GM12878 (cell line): ENCODE measurements at regions not wholly inside any gene's neighbourhood (a gene's known extent, or its start where the extent isn't known, plus 50 kb on each side); places are given as distances from the start of the nearest gene placed in this dataset.

Source experiments
- ATAC-seq: fragments of 200-7000 bp; cut with Tn5 transposase; 3 replicates; pipeline ENCODE4 v1.9.1; 2020; ENCODE audit warnings: mild to moderate bottlenecking, moderate library complexity
- BruUV-seq: library from RNA; stranded (reverse); fragments of 400-500 nt; replicated peaks from 2 replicates; lab custom pipeline; 2021; lab: Mats Ljungman, UMichigan
- CTCF ChIA-PET: fragments of 300-600 bp; sonication (Branson Sonifier 250); formaldehyde crosslinking; extraction: SDS; loops from one replicate; lab custom pipeline; 2021; ENCODE audit warnings: inconsistent platforms; lab: Yijun Ruan, JAX
- POLR2A ChIA-PET: fragments of 350-600 bp; formaldehyde crosslinking; extraction: SDS; loops from one replicate; lab custom pipeline; 2021; ENCODE audit warnings: inconsistent platforms; lab: Charles Lee
- RAD21 ChIA-PET: fragments of 300-600 bp; sonication (Branson Sonifier 250); formaldehyde crosslinking; loops from one replicate; lab custom pipeline; 2023; ENCODE audit warnings: antibody characterized with exemption; ENCODE audit not compliant: unreplicated experiment; lab: Charles Lee
- SMC1A ChIA-PET: fragments of 300-600 bp; sonication (Branson Sonifier 250); formaldehyde crosslinking; loops from one replicate; lab custom pipeline; 2023; ENCODE audit not compliant: unreplicated experiment, uncharacterized antibody; lab: Charles Lee
- DNase-seq: peaks from one replicate; pipeline ENCODE4 v3.0.0-alpha.2; 2011; ENCODE audit warnings: low read depth, low spot score
- FAIRE-seq: peaks from 3 replicates; lab custom pipeline; 2011; peaks lifted over from hg19 to GRCh38; lab: Jason Lieb, UNC
- H2AFZ ChIP-seq: 2 replicates; pipeline ENCODE4 v1.6.0; 2011; ENCODE audit warnings: low read depth, low read length, control low read depth; ENCODE audit not compliant: control insufficient read depth
- H3K27ac ChIP-seq: 2 replicates; pipeline ENCODE4 v1.5.1; 2011; ENCODE audit warnings: control low read depth; ENCODE audit not compliant: control insufficient read depth, insufficient read depth
- H3K27me3 ChIP-seq, 2 experiments: replicated peaks in 1 of 2; 2 replicates each; pipeline versions ENCODE4 v1.6.0 to v1.6.1; 2011; ENCODE audit warnings: low read length in 1 of 2; ENCODE audit not compliant: control insufficient read depth in 2 of 2, insufficient read depth in 2 of 2
- H3K36me3 ChIP-seq, 2 experiments: 2 replicates each; pipeline ENCODE4 v1.5.1; 2011; ENCODE audit warnings: low read length in 1 of 2; ENCODE audit not compliant: control insufficient read depth in 2 of 2, insufficient read depth in 2 of 2
- H3K4me1 ChIP-seq: 2 replicates; pipeline ENCODE4 v1.6.1; 2011; ENCODE audit warnings: mild to moderate bottlenecking, low read length, moderate library complexity, mixed read lengths; ENCODE audit not compliant: control insufficient read depth, insufficient read depth
- H3K4me2 ChIP-seq: 2 replicates; pipeline ENCODE4 v1.6.0; 2011; ENCODE audit warnings: control low read depth; ENCODE audit not compliant: control insufficient read depth, insufficient read depth
- H3K4me3 ChIP-seq: fragments of 200-600 bp; sonication (generic); 2 replicates; pipeline ENCODE4 v1.5.1; 2016
- H3K79me2 ChIP-seq: 2 replicates; pipeline ENCODE4 v1.6.0; 2011; ENCODE audit warnings: low read length; ENCODE audit not compliant: control insufficient read depth, insufficient read depth
- H3K9ac ChIP-seq: 2 replicates; pipeline ENCODE4 v1.8.0; 2011; ENCODE audit warnings: low read length, control low read depth, mixed read lengths; ENCODE audit not compliant: control insufficient read depth, insufficient read depth
- H3K9me3 ChIP-seq: replicated peaks from 3 replicates; pipeline ENCODE4 v1.5.1; 2011; ENCODE audit warnings: mild to moderate bottlenecking, low read length; ENCODE audit not compliant: control insufficient read depth, insufficient read depth
- H4K20me1 ChIP-seq: 2 replicates; pipeline ENCODE4 v1.6.0; 2011; ENCODE audit not compliant: control insufficient read depth, insufficient read depth
- CBX5 ChIP-seq: sonication (generic); IDR thresholded peaks from 2 replicates; pipeline ENCODE4 v1.6.1; 2016; ENCODE audit warnings: low read depth, moderate library complexity, mild to moderate bottlenecking, inconsistent platforms
- CEBPB ChIP-seq, 2 experiments: fragments of 150-350 bp in 1 of 2; IDR thresholded peaks; 2 replicates each; pipeline ENCODE4 v1.6.1; 2012 to 2014; ENCODE audit warnings: low read depth in 2 of 2, low read length in 2 of 2, borderline replicate concordance in 1 of 2, inconsistent platforms in 1 of 2
- DPF2 ChIP-seq: fragments of 450-650 bp; IDR thresholded peaks from 2 replicates; pipeline ENCODE4 v1.6.1; 2017; ENCODE audit warnings: mild to moderate bottlenecking
- EZH2 ChIP-seq: IDR thresholded peaks from 2 replicates; pipeline ENCODE4 v1.6.1; 2012; ENCODE audit warnings: low read depth, mild to moderate bottlenecking, control low read depth, inconsistent platforms, low read length, borderline replicate concordance; ENCODE audit not compliant: control insufficient read depth
- FOS ChIP-seq: IDR thresholded peaks from 3 replicates; pipeline ENCODE4 v1.6.1; 2011; ENCODE audit warnings: borderline replicate concordance; ENCODE audit not compliant: insufficient read length; ENCODE audit errors: extremely low read depth
- FOXM1 ChIP-seq: IDR thresholded peaks from 2 replicates; pipeline ENCODE4 v1.6.1; 2012; ENCODE audit warnings: low read depth, mild to moderate bottlenecking, inconsistent platforms, low read length, moderate library complexity
- IRF5 ChIP-seq: fragments of 450-650 bp; IDR thresholded peaks from 2 replicates; pipeline ENCODE4 v1.6.1; 2017; ENCODE audit warnings: borderline replicate concordance
- MTA3 ChIP-seq: IDR thresholded peaks from 2 replicates; pipeline ENCODE4 v1.6.1; 2012; ENCODE audit warnings: low read length, inconsistent platforms, borderline replicate concordance
- NBN ChIP-seq: fragments of 450-650 bp; IDR thresholded peaks from 2 replicates; pipeline ENCODE4 v1.6.1; 2016
- NFYB ChIP-seq: IDR thresholded peaks from 2 replicates; pipeline ENCODE4 v1.6.1; 2011; ENCODE audit warnings: low read depth, mild to moderate bottlenecking, low read length, improper control_type of control experiment, moderate library complexity; ENCODE audit not compliant: insufficient read depth
- NKRF ChIP-seq: fragments of 450-650 bp; conservative IDR thresholded peaks from 2 replicates; pipeline ENCODE4 v1.6.1; 2017; ENCODE audit warnings: mild to moderate bottlenecking, moderate library complexity
- POLR2AphosphoS2 ChIP-seq: IDR thresholded peaks from 2 replicates; pipeline ENCODE4 v1.6.1; 2011; ENCODE audit warnings: low read depth, mild to moderate bottlenecking, low read length, improper control_type of control experiment, moderate library complexity
- SMARCA5 ChIP-seq: fragments of 450-650 bp; IDR thresholded peaks from 2 replicates; pipeline ENCODE4 v1.6.1; 2017; ENCODE audit warnings: mild to moderate bottlenecking
- WRNIP1 ChIP-seq: IDR thresholded peaks from 2 replicates; pipeline ENCODE4 v1.6.1; 2011; ENCODE audit warnings: low read depth, low read length, improper control_type of control experiment, borderline replicate concordance
- YY1 ChIP-seq: IDR thresholded peaks from 2 replicates; pipeline ENCODE4 v1.6.1; 2011; ENCODE audit warnings: low read depth, mild to moderate bottlenecking, low read length
- ZNF384 ChIP-seq: IDR thresholded peaks from 2 replicates; pipeline ENCODE4 v1.6.1; 2012; ENCODE audit warnings: low read depth, mild to moderate bottlenecking, low read length, improper control_type of control experiment, borderline replicate concordance
- WGBS: methylation state at CpG from one replicate; pipeline ENCODE4 v1.1.6; 2016; ENCODE audit warnings: low lambda C conversion rate; ENCODE audit not compliant: insufficient replicate concordance, insufficient coverage; ENCODE audit errors: missing lambda C conversion rate; 5-methylcytosine and 5-hydroxymethylcytosine counted together
- in situ Hi-C: fragments of 300-500 bp; cut with MboI; formaldehyde crosslinking; loops from 9 replicates; pipeline ENCODE4 v1.14.3; 2018; ENCODE audit warnings: mixed read lengths
- intact Hi-C: fragments of 100-400 bp; cut with micrococcal nuclease; formaldehyde crosslinking; loops from one replicate; pipeline ENCODE4 v1.14.2; 2022; ENCODE audit not compliant: unreplicated experiment

GRCh38 chr1:114208714-114209113, 55.0 kb upstream of the SYT6 start:
- SMC1A ChIA-PET, result no interaction called here
- POLR2A ChIA-PET, result no interaction called here
- no peak for FAIRE-seq

More at GRCh38 chr1:114208714-114209113, 55.0 kb upstream of the SYT6 start:
- no peak overlapping the region for H3K27ac ChIP-seq
- 70% methylated on average over 4 of the region's 4 CpGs for WGBS
- H3K36me3 ChIP-seq, result no peaks in the 10 kb centered on the region
- ChIA-PET CTCF (no interaction called here), RAD21 (no interaction called here)
- H4K20me1 ChIP-seq, result no peaks in the 10 kb centered on the region; the same call in 1 of the 2 replicates
- H3K27me3 ChIP-seq, result peaks cover 2 to 4% of the 10 kb centered on the region in 2 experiments; a peak in 3 of 4 replicates
- no peak overlapping the region for H3K4me2 ChIP-seq
- no peak overlapping the region for H3K9ac ChIP-seq
- BruUV-seq, result no TSS peak
- in situ Hi-C loops (no loop called here), intact Hi-C loops (no loop called here)
- ATAC-seq, result no peak
- H3K9me3 ChIP-seq, result no peaks in the 10 kb centered on the region
- H3K4me1 ChIP-seq, result no peaks in the 10 kb centered on the region
- no peak for DNase-seq
- no peak overlapping the region for H3K4me3 ChIP-seq
- no peaks in the 10 kb centered on the region for H3K79me2 ChIP-seq
- no peak for TF ChIP-seq IRF5
- no peak for TF ChIP-seq YY1
- no peak for TF ChIP-seq SMARCA5
- no peak for TF ChIP-seq CEBPB (IDR thresholded peaks at IDR 0.05; ENCODE audit: borderline replicate concordance in 1 of 2, low read depth in 2 of 2, low read length in 2 of 2)
- no peak for TF ChIP-seq NFYB
- no peak for TF ChIP-seq MTA3
- TF ChIP-seq POLR2AphosphoS2, result no peak
- no peak for TF ChIP-seq ZNF384
- no peak for TF ChIP-seq NKRF
- no peak for TF ChIP-seq FOS
- TF ChIP-seq WRNIP1, result no peak
- no peak for TF ChIP-seq CBX5
- TF ChIP-seq EZH2, result no peak
- TF ChIP-seq NBN, result no peak
- TF ChIP-seq FOXM1, result no peak
- no peak for TF ChIP-seq DPF2
- no peak overlapping the region for H2AFZ ChIP-seq
